ENCODE measurements at regions not wholly inside any gene's neighbourhood (a gene's known extent, or its start where the extent isn't known, plus 50 kb on each side); places are given as distances from the start of the nearest gene placed in this dataset.

GRCh38 chr2:167616997-167617396, 630.4 kb downstream of the STK39 start:
- Histone ChIP-seq H3K9ac (ENCODE audit: low read depth in 2 of 2, low read length in 2 of 2) (no peak overlapping the region), H3K36me3 (no peaks in the 10 kb centered on the region), H3K4me3 (no peak overlapping the region), H3K9me3 (no peaks in the 10 kb centered on the region), H3K27me3 (no peaks in the 10 kb centered on the region), H3K27ac (no peak overlapping the region), H3K4me1 (no peaks in the 10 kb centered on the region)
- TF ChIP-seq CTCF (IDR thresholded peaks at IDR 0.05), result no peak
- no peak for DNase-seq
- intact Hi-C loops (cut with DNase I), result no loop called here

- intact Hi-C loops (cut with DNase I), result no loop called here
- DNase-seq, result no peak
- no peak overlapping the region for H3K27ac ChIP-seq
- no peaks in the 10 kb centered on the region for H3K4me1 ChIP-seq
- no peak overlapping the region for H3K4me3 ChIP-seq
- H3K36me3 ChIP-seq, result no peaks in the 10 kb centered on the region
- H3K9ac ChIP-seq (ENCODE audit: low read depth in 2 of 2, low read length in 2 of 2), result no peak overlapping the region
- no peaks in the 10 kb centered on the region for H3K27me3 ChIP-seq
- H3K9me3 ChIP-seq, result no peaks in the 10 kb centered on the region
- TF ChIP-seq CTCF (IDR thresholded peaks at IDR 0.05), result no peak
Observed at GRCh38 chr2:167613471-167613870, 633.9 kb downstream of the STK39 start.

GRCh38 chr2:167608487-167608886, 638.9 kb downstream of the STK39 start:
- Histone ChIP-seq H3K4me1 (no peaks in the 10 kb centered on the region), H3K4me3 (no peak overlapping the region), H3K9me3 (no peaks in the 10 kb centered on the region), H3K36me3 (no peaks in the 10 kb centered on the region), H3K9ac (ENCODE audit: low read depth in 2 of 2, low read length in 2 of 2) (no peak overlapping the region), H3K27me3 (no peaks in the 10 kb centered on the region), H3K27ac (no peak overlapping the region)
- no peak for DNase-seq
- intact Hi-C loops (cut with DNase I), result no loop called here
- no peak for TF ChIP-seq CTCF (IDR thresholded peaks at IDR 0.05)

GRCh38 chr2:167607731-167608130, 639.7 kb downstream of the STK39 start:
- intact Hi-C loops (cut with DNase I), result no loop called here
- no peak for TF ChIP-seq CTCF (IDR thresholded peaks at IDR 0.05)
- H3K36me3 ChIP-seq, result no peaks in the 10 kb centered on the region
- no peak for DNase-seq
- H3K9me3 ChIP-seq, result no peaks in the 10 kb centered on the region
- H3K27me3 ChIP-seq, result no peaks in the 10 kb centered on the region
- H3K9ac ChIP-seq (ENCODE audit: low read depth in 2 of 2, low read length in 2 of 2), result no peak overlapping the region
- no peak overlapping the region for H3K4me3 ChIP-seq
- no peak overlapping the region for H3K27ac ChIP-seq
- no peaks in the 10 kb centered on the region for H3K4me1 ChIP-seq

GRCh38 chr2:167607211-167607610, 640.2 kb downstream of the STK39 start:
- H3K4me3 ChIP-seq, result no peak overlapping the region
- no peak for TF ChIP-seq CTCF (IDR thresholded peaks at IDR 0.05)
- H3K27me3 ChIP-seq, result no peaks in the 10 kb centered on the region
- DNase-seq, result no peak
- intact Hi-C loops (cut with DNase I), result no loop called here
- H3K4me1 ChIP-seq, result no peaks in the 10 kb centered on the region
- H3K36me3 ChIP-seq, result no peaks in the 10 kb centered on the region
- no peaks in the 10 kb centered on the region for H3K9me3 ChIP-seq
- H3K27ac ChIP-seq, result no peak overlapping the region
- no peak overlapping the region for H3K9ac ChIP-seq (ENCODE audit: low read depth in 2 of 2, low read length in 2 of 2)

GRCh38 chr2:167602122-167602521, 645.3 kb downstream of the STK39 start:
- TF ChIP-seq CTCF (IDR thresholded peaks at IDR 0.05), result no peak
- no peak for DNase-seq
- Histone ChIP-seq H3K4me1 (no peaks in the 10 kb centered on the region), H3K4me3 (no peak overlapping the region), H3K9me3 (no peaks in the 10 kb centered on the region), H3K27ac (no peak overlapping the region), H3K27me3 (no peaks in the 10 kb centered on the region), H3K36me3 (no peaks in the 10 kb centered on the region), H3K9ac (ENCODE audit: low read depth in 2 of 2, low read length in 2 of 2) (no peak overlapping the region)
- intact Hi-C loops (cut with DNase I), result no loop called here
